ENCODE measurements at regions not wholly inside any gene's neighbourhood (a gene's known extent, or its start where the extent isn't known, plus 50 kb on each side); places are given as distances from the start of the nearest gene placed in this dataset.

- no peak for TF ChIP-seq ARNTL (CRISPR knock-in tag; IDR thresholded peaks at IDR 0.05; ENCODE audit: borderline replicate concordance, low read depth)
- TF ChIP-seq ISL1 (CRISPR knock-in tag; IDR thresholded peaks at IDR 0.05): no peak
- no peak for TF ChIP-seq GLIS3 (CRISPR knock-in tag; IDR thresholded peaks at IDR 0.05)
- TF ChIP-seq SNAI2 (CRISPR knock-in tag; IDR thresholded peaks at IDR 0.05): no peak
- no peak for TF ChIP-seq RARB (CRISPR knock-in tag; IDR thresholded peaks at IDR 0.05)
- no peak for TF ChIP-seq OSR1 (CRISPR knock-in tag; IDR thresholded peaks at IDR 0.05)
- TF ChIP-seq ZFP30 (CRISPR knock-in tag; IDR thresholded peaks at IDR 0.05): no peak
- TF ChIP-seq PATZ1 (CRISPR knock-in tag; IDR thresholded peaks at IDR 0.05; ENCODE audit: borderline replicate concordance): no peak
- TF ChIP-seq, protein P1, sequence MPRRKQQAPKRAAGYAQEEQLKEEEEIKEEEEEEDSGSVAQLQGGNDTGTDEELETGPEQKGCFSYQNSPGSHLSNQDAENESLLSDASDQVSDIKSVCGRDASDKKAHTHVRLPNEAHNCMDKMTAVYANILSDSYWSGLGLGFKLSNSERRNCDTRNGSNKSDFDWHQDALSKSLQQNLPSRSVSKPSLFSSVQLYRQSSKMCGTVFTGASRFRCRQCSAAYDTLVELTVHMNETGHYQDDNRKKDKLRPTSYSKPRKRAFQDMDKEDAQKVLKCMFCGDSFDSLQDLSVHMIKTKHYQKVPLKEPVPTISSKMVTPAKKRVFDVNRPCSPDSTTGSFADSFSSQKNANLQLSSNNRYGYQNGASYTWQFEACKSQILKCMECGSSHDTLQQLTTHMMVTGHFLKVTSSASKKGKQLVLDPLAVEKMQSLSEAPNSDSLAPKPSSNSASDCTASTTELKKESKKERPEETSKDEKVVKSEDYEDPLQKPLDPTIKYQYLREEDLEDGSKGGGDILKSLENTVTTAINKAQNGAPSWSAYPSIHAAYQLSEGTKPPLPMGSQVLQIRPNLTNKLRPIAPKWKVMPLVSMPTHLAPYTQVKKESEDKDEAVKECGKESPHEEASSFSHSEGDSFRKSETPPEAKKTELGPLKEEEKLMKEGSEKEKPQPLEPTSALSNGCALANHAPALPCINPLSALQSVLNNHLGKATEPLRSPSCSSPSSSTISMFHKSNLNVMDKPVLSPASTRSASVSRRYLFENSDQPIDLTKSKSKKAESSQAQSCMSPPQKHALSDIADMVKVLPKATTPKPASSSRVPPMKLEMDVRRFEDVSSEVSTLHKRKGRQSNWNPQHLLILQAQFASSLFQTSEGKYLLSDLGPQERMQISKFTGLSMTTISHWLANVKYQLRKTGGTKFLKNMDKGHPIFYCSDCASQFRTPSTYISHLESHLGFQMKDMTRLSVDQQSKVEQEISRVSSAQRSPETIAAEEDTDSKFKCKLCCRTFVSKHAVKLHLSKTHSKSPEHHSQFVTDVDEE (CRISPR knock-in tag; IDR thresholded peaks at IDR 0.05): no peak
- TF ChIP-seq, protein P2, sequence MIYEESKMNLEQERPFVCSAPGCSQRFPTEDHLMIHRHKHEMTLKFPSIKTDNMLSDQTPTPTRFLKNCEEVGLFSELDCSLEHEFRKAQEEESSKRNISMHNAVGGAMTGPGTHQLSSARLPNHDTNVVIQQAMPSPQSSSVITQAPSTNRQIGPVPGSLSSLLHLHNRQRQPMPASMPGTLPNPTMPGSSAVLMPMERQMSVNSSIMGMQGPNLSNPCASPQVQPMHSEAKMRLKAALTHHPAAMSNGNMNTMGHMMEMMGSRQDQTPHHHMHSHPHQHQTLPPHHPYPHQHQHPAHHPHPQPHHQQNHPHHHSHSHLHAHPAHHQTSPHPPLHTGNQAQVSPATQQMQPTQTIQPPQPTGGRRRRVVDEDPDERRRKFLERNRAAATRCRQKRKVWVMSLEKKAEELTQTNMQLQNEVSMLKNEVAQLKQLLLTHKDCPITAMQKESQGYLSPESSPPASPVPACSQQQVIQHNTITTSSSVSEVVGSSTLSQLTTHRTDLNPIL (CRISPR knock-in tag; IDR thresholded peaks at IDR 0.05; ENCODE audit: low read depth): no peak
- no peak for TF ChIP-seq TCF4 (CRISPR knock-in tag; IDR thresholded peaks at IDR 0.05; ENCODE audit: borderline replicate concordance)
- TF ChIP-seq BACH2 (CRISPR knock-in tag; IDR thresholded peaks at IDR 0.05; ENCODE audit: borderline replicate concordance): no peak
- TF ChIP-seq ZNF565 (CRISPR knock-in tag; conservative IDR thresholded peaks at IDR 0.05; ENCODE audit: low read depth): no peak
Measured at GRCh38 chr5:124433170-124433569, 313.3 kb downstream of the ZNF608 start.
